ENCODE measurements at regions not wholly inside any gene's neighbourhood (a gene's known extent, or its start where the extent isn't known, plus 50 kb on each side); places are given as distances from the start of the nearest gene placed in this dataset.

DNA sequence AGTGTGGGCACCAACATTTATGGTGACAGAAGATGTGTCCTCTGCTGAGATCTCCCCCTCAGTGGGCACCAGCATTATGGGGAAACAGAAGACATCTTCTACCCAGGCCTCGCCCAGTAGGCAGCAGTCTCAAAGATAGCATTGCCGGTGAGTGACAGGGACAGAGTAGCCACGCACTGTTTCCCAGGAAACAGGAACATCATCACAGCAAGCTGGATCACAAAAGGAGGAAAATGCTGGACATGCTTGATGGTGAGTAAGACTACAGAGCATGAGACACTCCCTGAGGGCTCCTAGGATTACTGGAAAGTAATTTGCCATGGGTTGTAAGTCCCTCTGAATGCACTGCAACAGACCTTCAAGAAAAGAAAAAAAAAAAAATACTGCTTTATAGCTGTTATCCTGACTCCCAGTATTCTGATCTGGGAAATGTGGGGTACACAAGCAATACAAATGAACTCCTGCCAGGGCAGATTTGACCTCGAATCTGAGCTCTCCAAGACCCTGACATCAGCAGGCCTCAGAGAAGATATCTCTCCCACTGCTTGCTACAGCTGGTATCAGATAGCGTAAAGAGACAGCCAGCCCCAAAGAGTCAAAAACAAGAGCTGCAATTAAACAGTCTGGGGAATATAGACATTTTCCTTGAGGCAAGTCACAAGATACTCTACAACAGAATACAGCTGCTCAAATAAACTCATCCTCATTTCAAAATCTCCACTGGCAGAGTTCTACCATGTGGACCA is 180.4 kb downstream of the RBM26 start (continued):
- TF ChIP-seq CTCF (IDR thresholded peaks at IDR 0.05; ENCODE audit: control extremely low read depth in 1 of 3, insufficient read depth in 1 of 3, low read depth in 1 of 3, low read length in 3 of 3): no peak

Data from H1 (cell line).